ENCODE measurements at regions not wholly inside any gene's neighbourhood (a gene's known extent, or its start where the extent isn't known, plus 50 kb on each side); places are given as distances from the start of the nearest gene placed in this dataset.

- no peak for DNase-seq (ENCODE audit: low read depth in 2 of 2)
Observed at GRCh38 chr2:82511894-82512293, 1947.2 kb downstream of the SUCLG1 start.

- DNase-seq (ENCODE audit: low read depth in 2 of 2): no peak
Observed at GRCh38 chr2:82508702-82509101, 1950.4 kb downstream of the SUCLG1 start.

DNA sequence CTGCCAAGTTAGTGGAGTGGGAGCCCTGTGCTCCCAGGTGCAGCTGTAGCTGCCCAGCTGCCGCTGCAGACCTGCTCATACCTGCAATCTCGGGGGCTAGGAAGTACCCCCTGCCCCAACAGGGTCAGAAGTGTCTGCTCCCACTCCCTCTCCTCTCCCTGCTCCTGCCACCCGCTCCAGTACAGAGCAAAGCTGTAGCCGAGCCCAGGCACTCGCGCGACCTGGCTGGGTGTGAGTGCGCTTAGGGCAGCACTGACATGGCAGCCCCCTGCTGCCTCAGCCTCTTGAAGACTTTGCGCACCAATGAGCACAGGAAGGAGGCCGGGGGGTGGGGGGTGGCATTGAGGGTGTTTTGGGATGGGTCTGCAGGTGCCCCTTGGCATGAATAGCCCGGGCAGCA, 1951.4 kb downstream of the SUCLG1 start:
- no peak for DNase-seq (ENCODE audit: low read depth in 2 of 2)

DNA sequence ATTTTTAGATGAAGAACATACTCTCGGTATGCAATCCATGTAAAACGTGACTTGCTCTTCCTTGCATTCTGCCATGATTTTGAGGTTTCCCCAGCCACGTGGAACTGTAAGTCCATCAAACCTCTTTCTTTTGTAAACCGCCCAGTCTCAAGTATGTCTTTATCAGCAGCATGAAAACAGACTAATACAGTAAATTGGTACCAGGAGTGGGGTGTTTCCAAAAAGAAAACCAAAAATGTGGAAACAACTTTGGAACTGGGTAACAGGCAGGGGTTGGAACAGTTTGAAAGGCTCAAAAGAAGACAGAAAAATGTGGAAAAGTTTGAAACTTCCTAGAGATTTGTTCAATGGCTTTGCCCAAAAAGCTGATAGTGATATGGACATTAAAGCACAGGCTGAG, 1957.9 kb downstream of the SUCLG1 start:
- no peak for DNase-seq (ENCODE audit: low read depth in 2 of 2)

- no peak for DNase-seq (ENCODE audit: low read depth in 2 of 2)
Observed at GRCh38 chr2:82498777-82499443, 1960.2 kb downstream of the SUCLG1 start.

- DNase-seq (ENCODE audit: low read depth in 2 of 2): no peak
Observed at GRCh38 chr2:82494739-82495138, 1964.3 kb downstream of the SUCLG1 start.

DNA sequence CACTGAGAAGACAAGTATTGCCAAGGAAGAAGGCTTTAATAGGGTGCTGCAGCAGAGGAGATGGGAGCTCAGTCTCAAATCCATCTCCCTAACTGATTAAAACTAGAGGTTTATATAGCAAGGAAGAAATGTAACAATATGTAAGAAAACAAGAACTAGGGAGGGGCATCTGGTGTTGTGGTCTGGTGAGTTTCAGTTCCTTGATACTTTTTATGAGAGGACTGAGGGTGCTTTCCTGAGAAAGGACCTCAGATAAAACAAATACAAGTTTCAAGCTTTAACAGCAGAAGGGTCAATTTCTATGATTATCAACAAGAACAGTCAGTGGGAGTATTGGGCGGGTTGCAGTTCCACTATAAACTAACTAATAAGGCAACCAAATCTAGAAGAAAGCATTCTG, 1967.5 kb downstream of the SUCLG1 start:
- DNase-seq (ENCODE audit: low read depth in 2 of 2): no peak

- DNase-seq (ENCODE audit: low read depth in 2 of 2): no peak
Observed at GRCh38 chr2:82487354-82487753, 1971.7 kb downstream of the SUCLG1 start.

- no peak for DNase-seq (ENCODE audit: low read depth in 2 of 2)
Observed at GRCh38 chr2:82485701-82486100, 1973.4 kb downstream of the SUCLG1 start.

DNA sequence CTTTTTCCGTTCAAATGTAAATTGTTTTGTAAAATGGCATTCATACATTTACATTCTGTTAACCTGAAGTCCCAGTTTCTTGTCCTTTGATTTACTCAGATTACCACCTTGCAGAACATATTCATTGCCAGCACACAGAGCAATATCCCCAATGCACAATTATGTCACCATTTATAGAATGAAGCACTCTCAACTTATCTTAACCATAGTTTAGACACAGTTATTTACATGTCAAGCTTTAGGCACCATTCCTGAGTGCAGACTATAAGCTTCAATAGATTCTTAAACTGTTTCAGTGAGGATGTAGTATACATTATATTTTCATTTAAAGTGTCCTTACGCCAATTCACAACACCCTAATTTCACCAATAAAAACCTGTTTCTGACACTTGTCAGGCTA, 1977.9 kb downstream of the SUCLG1 start:
- DNase-seq (ENCODE audit: low read depth in 2 of 2): no peak

GRCh38 chr2:82478641-82479040, 1980.4 kb downstream of the SUCLG1 start:
- no peak for DNase-seq (ENCODE audit: low read depth in 2 of 2)

DNA sequence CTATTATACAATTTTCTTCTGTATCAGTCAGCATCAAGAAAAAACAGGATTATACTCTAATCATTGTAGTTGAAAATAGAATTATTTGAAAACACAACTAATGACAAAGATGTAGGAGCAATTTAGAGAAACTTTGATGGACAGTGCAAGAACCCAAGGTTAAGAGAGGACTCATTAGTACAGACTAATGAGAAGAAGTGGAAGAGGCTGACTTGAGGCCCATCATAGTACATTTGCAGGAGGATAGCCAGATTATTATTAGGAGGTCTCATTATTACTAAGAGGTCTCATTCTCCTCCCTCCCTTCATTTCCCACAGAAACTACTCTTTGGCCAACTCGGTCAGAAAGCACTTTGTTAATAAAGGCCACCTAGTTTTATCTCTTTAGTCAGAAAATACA, 1983.0 kb downstream of the SUCLG1 start:
- DNase-seq (ENCODE audit: low read depth in 2 of 2): no peak

DNA sequence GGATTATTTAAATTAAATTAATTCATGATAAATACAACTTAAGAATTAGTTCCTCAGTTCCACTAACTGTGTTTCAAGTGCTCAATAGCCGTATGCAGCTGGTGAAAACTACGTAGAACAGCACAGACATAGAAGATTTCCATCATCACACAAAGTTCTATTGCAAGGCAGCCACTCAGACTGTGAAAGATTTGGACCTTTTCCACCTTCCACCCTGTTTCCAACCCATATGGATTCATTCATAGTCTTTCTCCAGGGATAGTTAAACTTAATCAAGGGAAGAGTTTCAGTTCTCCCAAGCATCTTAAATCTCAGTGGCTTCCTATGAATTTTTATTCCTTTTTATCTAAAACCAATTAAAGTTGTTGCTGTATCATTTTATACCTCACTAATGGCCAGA, 2030.8 kb downstream of the SUCLG1 start:
- no peak for DNase-seq (ENCODE audit: low read depth in 2 of 2)

GRCh38 chr2:82412021-82412420, 2047.1 kb downstream of the SUCLG1 start:
- no peak for DNase-seq (ENCODE audit: low read depth in 2 of 2)

DNA sequence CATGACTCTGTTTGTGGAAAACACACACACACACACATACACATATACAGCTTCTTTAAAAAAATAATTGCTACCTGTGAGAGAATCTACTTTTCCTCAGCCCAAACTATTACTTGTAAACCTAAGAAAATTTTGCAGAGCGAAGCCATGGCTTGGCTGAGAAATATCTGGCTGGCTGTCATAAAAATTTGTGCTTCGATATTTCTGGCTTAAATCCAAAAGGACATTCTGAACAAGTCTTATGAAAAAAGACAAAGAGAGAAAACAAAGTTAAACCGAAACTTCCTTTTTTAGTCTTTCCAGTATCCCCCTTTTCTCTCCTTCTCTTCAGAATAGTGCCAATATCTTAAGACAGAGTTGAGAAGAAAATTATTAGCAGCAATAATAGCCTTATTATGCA, 2048.0 kb downstream of the SUCLG1 start:
- no peak for DNase-seq (ENCODE audit: low read depth in 2 of 2)

DNA sequence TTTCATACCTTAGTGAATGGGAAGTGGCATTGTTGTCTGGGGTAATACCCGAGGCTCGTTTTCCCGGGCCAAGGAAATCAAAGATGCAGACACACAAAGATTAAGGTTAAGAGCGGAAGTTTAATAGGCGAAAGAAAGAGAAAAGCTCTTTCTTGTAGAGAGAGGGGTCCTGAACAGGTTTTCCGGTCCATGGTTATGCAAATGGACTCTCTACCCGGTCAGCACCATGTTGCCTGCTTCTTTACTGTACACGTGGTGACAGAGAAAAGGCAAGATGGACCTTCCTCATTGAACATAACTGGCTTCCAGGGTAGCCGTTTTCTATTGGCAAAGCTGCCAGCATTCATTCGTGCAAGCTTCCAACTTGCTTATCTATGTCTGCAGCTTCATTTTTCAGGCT, 2063.5 kb downstream of the SUCLG1 start:
- DNase-seq (ENCODE audit: low read depth in 2 of 2): no peak

DNA sequence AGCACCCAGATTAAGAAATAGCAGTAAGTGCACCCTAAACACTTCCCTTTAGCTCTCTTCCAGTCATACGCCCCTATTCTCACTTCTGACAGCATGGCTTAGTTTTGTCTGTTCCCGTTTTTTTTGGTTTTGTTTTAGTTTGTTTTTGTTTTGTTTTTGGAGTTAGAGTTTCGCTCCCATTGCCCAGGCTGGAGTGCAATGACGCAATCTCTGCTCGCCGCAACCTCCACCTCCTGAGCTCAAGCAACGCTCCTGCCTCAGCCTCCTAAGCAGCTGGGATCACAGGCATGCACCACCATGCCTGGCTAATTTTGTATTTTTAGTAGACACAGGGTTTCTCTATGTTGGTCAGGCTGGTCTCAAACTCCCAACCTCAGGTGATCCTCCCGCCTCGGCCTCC, 2067.7 kb downstream of the SUCLG1 start:
- no peak for DNase-seq (ENCODE audit: low read depth in 2 of 2)

- no peak for DNase-seq (ENCODE audit: low read depth in 2 of 2)
Observed at GRCh38 chr2:82355622-82356021, 2051.1 kb upstream of the LRRTM1 start.

GRCh38 chr2:82345910-82346309, 2041.4 kb upstream of the LRRTM1 start:
- no peak for DNase-seq (ENCODE audit: low read depth in 2 of 2)

DNA sequence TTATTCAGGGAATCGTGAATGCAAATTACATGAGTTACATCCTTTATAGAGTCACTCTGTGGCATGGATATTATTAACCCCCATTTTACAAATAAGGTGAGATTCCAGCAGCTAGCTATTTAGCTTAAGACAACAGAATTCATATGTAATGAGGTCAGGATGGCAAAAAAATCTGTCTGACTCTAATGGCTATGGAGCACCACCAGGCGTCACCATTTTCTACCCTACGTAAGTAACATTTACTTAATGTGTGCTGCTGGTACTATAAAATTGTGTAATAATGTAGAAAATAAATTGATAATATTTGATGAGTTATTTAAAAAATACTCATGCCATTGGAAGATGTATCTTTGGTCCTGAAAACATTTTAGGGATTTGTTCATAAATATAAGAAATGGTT, 2040.1 kb upstream of the LRRTM1 start:
- DNase-seq (ENCODE audit: low read depth in 2 of 2): no peak

DNA sequence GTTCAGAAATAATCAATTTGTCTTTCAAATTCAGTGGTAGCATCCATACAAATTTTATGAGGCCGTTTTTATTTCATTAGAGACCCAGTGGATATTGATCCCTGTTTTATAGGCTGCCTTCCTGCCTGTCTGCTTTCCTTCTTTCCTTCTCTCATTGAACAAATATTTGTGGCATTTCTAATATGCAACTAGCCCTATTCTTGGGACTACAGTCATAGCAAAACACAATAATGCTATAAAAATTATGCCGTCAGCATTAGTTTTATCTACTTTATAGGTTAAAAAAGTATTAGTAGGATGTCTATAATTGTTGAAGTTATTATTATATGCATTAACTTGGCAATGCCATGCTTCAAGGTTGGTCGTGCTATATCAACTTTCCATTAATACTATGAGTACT, 2037.8 kb upstream of the LRRTM1 start:
- no peak for DNase-seq (ENCODE audit: low read depth in 2 of 2)

DNA sequence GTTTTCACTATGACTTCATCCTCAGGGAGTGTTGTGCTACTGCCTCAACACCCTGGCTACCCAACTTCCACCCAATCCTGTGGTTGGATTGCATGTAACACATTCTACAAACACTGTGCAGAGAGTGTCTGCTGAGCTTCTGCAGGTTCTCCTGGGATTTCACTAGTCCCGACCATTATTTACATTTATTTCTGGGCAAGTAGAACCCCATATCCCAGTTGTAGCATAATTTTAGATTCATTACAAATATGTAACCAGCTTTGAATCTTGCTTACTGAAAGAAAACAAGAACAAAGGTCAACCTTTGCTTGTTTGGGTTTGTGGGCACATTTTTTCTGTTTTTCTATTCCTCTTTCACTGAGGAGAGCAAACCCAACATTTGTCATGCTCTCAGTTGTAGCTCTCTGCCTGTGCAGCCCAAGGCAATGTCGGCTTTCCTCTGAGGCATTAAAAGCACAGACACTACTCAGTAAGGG, 2036.1 kb upstream of the LRRTM1 start:
- no peak for DNase-seq (ENCODE audit: low read depth in 2 of 2)

DNA sequence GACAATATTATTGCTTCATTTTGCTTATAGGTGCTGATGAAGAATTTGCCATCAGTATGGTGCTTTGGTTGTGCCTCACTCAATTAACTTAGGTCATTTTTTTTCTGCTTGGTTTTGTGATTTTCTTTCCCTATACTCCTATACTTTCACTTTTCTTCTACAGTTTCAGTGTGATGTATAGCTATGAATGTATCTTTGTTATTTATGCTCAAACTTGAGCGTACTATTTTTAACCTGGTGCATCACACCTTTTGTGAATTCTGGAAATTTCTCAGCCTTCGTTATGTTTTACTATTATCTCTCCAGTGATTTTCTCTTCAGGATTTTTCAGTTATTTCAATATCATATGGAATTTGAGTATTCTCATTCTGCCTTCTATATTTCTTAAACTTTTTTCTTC, 2035.3 kb upstream of the LRRTM1 start:
- no peak for DNase-seq (ENCODE audit: low read depth in 2 of 2)

DNA sequence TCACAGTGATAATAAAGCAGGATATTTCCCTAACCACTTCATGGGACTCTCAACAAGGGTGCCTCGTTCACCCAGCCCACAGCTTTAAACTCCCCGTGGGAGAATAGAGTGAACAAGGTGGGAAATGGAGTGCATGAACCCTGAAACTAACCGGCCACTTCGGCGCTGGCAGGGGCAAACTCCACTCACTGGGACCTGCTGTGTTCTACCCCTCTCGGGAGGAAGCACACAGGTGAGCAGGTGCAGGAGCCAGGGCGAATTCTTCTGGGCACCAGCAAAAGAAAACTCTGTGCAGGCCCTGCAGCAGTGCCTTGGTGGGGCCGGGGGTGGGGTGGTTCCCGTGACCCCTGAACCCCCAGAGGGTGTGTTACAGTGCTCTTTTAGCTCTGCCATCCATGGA, 2029.1 kb upstream of the LRRTM1 start:
- DNase-seq (ENCODE audit: low read depth in 2 of 2): no peak
